ENCODE measurements at regions not wholly inside any gene's neighbourhood (a gene's known extent, or its start where the extent isn't known, plus 50 kb on each side); places are given as distances from the start of the nearest gene placed in this dataset.
"Not testable (repeated sequence)": the region's sequence is repeated elsewhere in the genome, so short reads cannot be mapped to it uniquely, and the experiment has no call there.

DNA sequence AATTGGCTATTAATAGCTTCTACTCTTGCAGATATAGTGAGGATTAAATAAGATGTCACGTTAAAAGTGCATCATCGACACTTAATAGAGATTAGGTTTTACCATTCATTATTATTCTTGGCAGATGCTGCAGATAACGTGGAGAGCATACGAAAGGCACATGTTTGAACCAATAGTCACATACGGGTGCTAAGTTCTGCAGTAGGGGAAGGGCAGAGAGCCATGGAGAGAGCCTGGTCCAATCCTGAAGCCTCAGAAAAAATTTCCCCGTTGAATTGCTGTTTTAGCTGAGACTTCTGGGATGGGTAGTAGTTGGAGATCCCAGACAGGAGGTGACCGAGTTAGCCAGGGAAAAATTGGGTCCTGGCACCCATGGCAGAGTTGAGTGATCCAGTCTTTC lies 72.4 kb upstream of the KRTAP5-11 start:
- not testable (repeated sequence) for TF ChIP-seq CTCF, EP300 (IDR thresholded peaks at IDR 0.05)

Measured in gastroesophageal sphincter (tissue), 3 donors.